ENCODE measurements at regions not wholly inside any gene's neighbourhood (a gene's known extent, or its start where the extent isn't known, plus 50 kb on each side); places are given as distances from the start of the nearest gene placed in this dataset.
A peak's percentile ranks its signal among the peaks of the same experiment; 100 is the strongest.

GRCh38 chr6:137315081-137315480 lies 95.9 kb upstream of the IFNGR1 start:
- DNase-seq (ENCODE audit: low spot score): no peak
- no peak for TF ChIP-seq CTCF (IDR thresholded peaks at IDR 0.05)
- Histone ChIP-seq H3K27ac (no peak overlapping the region), H3K4me3 (no peak overlapping the region)

GRCh38 chr6:137313928-137314855 lies 95.0 kb upstream of the IFNGR1 start:
- H3K27ac ChIP-seq: no peak overlapping the region
- no peak for DNase-seq (ENCODE audit: low spot score)
- H3K4me3 ChIP-seq: peak overlapping the region; percentile 23
- peak; percentile 63 for TF ChIP-seq CTCF (IDR thresholded peaks at IDR 0.05)

- Histone ChIP-seq H3K27ac (no peak overlapping the region), H3K4me3 (no peak overlapping the region)
- no peak for TF ChIP-seq CTCF (IDR thresholded peaks at IDR 0.05)
- no peak for DNase-seq (ENCODE audit: low spot score)
Measured at GRCh38 chr6:137313211-137313610, 94.0 kb upstream of the IFNGR1 start.

GRCh38 chr6:137311940-137312339 lies 92.8 kb upstream of the IFNGR1 start:
- no peak overlapping the region for H3K4me3 ChIP-seq
- DNase-seq (ENCODE audit: low spot score): no peak
- TF ChIP-seq CTCF (IDR thresholded peaks at IDR 0.05): no peak
- H3K27ac ChIP-seq: no peak overlapping the region

GRCh38 chr6:137309078-137309762 lies 90.0 kb upstream of the IFNGR1 start:
- Histone ChIP-seq H3K27ac (no peak overlapping the region), H3K4me3 (no peak overlapping the region)
- DNase-seq (ENCODE audit: low spot score): no peak
- TF ChIP-seq CTCF (IDR thresholded peaks at IDR 0.05): no peak

GRCh38 chr6:137307163-137307854 lies 88.1 kb upstream of the IFNGR1 start:
- Histone ChIP-seq H3K4me3 (no peak overlapping the region), H3K27ac (no peak overlapping the region)
- no peak for TF ChIP-seq CTCF (IDR thresholded peaks at IDR 0.05)
- DNase-seq (ENCODE audit: low spot score): no peak

All from coronary artery (tissue), 2 donors.